GM19452 (cell line): ENCODE measurements at regions not wholly inside any gene's neighbourhood (a gene's known extent, or its start where the extent isn't known, plus 50 kb on each side); places are given as distances from the start of the nearest gene placed in this dataset.
"Not testable (repeated sequence)": the region's sequence is repeated elsewhere in the genome, so short reads cannot be mapped to it uniquely, and the experiment has no call there.

ENCODE experiments used
- ATAC-seq: cut with Tn5 transposase; IDR thresholded peaks from one replicate; pipeline ENCODE4 v1.9.1; 2021; ENCODE audit not compliant: unreplicated experiment

DNA sequence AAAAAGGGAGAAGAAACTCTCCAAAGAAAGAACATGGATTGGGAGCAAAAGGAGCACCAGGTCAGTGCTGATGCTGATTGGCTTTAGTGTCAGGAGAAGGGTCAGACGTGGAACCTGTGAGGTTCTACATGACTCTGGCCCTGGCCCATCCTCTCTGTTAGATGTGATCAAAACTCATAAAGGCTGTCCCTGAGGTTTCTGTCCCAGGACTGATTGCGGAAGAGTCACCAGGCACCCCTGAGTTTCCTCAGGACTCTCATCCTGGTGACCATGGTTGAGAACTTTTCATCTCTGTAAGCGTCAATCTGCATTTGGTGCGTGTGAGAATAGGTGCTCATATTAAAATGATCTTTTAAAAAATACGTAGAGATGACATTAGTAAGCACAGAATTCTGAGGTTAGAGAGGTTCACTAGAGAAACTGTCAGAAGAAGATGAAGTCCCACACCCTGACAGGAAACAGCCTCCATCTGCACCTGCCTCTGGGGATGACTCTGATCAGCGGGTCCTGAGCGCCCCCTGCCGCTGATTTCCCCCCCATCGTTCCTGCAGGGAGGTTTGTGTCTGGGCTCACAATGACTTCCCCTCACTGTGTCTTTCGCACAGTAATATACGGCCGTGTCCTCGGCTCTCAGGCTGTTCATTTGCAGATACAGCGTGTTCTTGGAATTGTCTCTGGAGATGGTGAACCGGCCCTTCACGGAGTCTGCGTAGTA, 741.8 kb downstream of the TMEM121 start:
- ATAC-seq: no peak

DNA sequence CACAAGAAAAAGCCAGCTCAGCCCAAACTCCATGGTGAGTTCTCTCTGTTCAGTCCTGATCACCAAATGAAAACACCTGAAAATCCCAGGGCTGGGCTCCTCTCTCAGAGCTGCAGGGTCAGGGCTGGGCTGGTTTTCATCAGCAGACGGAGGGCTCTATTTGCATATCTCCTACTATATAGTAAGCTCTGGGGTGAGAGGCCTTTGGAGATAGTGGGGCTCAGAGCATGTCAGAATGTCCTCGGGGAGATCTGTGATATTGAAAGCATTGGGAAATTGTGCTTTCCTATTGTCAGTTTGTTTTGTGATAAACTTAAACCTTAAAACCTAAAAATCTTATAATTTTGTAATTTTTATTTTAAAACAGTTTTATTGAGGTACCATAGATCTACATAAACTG, 742.6 kb downstream of the TMEM121 start:
- ATAC-seq: no peak

DNA sequence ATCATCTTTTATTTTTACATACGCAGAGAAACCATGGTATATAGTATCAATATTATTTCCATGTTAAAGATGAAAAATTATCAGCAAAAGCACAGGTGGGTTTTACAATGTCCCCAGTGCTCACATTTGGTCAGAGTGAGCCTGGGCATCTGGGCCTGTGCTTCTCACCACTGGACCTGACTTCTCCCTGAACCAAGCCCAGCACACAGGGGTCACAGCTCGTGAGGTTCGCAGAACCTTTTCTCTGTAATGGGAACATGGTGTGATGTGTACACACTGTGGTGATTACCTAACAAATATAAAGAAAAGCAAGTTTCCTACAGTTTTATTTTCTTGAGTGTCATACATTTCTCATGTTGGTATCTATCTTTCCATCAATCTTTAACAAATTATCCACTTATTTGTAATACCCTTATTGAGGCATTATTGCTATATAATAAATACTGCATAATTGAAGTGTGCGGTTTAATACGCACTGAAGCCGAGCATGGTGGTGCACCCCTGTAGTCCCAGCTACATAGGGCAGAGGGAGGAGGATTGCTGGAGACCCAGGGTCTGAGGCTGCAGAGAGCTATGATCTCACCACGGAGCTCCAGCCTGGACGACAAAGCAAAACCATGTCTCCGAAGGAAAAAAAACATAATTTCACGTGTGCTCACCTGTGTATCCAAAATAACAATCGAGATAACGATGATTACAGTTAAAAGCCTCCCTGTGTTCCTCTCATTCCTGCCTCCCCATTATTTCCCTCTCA, 743.2 kb downstream of the TMEM121 start:
- no peak for ATAC-seq

DNA sequence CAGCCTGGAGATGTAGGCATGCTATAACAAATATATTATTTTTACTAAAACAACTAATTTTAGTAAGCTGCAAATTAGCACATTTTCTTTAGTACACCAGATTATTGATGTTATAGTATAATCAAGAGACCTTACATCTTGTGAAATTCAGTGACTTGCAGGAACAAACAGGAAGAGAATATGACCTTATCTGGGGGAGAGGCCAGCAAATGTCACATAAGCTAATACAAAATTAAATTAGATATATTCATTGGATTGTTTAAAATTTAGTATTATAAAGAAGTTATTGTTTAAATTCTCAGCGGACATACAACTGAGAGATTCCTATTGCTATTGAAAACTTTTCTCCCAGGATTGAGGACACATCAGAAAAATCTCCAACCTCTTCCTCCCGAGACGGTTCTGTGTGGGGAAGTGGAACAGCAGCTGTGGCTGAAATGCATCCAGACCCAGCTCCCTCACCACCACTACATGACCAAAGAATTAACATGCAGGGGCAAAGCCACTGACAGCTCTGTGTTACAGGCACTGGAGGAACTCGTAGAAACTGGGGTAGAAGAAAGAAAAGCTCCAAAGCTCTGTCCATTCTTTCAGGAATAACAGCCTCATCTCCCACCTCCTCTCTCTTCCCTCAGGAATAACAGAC, 744.2 kb downstream of the TMEM121 start:
- ATAC-seq: not testable (repeated sequence)

DNA sequence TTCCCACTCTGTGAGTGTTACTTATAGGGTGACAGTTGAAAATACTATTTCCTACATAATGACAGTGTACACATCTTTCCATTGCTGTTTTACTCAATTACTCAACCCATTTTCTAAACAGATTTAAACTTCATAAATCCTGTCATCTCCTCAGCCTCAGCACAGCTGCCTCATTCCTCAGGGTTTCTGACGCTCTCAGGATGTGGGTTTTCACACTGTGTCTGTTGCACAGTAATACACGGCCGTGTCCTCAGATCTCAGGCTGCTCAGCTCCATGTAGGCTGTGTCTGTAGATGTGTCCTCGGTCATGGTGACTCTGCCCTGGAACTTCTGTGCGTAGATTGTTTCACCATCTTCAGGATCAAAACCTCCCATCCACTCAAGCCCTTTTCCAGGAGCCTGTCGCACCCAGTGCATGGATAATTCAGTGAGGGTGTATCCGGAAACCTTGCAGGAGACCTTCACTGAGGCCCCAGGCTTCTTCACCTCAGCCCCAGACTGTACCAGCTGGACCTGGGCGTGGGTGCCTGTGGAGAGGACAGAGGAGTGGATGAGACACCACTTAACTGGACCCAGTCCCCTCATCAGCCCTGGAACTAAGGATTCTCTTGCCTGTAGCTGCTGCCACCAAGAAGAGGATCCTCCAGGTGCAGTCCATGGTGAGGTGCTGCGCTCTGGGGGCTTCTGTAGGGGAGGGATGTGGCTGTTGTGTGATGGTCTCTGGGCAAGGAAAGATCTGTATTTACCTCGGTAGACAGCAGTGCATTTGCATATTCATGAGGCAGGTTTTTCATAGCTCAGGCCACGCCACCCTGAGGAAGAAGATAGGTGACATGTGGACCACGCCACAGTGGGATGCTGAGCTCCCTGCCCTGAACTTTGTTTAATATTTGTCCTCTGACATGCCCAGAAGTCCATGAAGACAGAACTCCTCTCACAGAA, 750.2 kb downstream of the TMEM121 start:
- no peak for ATAC-seq

DNA sequence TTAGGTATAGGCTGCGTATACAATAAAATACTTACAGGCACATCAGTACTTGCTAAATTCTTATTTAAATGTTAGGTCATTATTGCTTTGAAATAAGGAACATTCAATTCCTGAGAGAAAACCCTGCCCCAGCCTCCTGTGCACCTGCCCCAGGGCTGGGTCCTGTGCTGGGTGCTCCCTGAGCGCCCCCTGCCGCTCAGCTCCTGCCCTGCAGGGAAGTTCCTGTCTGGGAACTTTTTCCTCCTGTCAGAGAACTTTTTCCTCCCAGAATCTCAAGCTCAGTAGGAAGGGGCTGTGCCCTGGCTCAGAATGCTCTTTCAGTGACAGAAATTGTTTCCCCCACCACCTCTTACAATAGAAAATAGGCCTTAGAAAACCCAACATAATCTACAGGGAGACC, 751.1 kb downstream of the TMEM121 start:
- ATAC-seq: no peak

DNA sequence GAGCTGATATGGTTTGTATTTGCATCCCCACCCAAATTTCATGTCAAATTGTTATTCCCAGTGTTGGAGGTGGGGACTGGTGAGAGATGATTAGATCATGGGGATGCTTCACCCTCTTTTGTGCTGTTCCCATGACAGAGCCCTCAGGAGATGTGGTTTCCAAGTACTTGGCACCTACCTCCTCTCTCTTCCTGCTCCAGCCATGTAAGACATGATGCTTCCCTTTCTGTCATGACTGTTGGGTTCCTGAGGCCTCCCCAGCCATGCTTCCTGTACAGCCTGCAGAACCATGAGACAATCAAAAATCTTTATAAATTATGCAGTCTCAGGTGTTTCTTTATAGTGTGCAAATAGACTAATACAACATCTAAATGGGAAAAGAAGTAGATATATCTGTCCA, 754.5 kb downstream of the TMEM121 start:
- no peak for ATAC-seq

DNA sequence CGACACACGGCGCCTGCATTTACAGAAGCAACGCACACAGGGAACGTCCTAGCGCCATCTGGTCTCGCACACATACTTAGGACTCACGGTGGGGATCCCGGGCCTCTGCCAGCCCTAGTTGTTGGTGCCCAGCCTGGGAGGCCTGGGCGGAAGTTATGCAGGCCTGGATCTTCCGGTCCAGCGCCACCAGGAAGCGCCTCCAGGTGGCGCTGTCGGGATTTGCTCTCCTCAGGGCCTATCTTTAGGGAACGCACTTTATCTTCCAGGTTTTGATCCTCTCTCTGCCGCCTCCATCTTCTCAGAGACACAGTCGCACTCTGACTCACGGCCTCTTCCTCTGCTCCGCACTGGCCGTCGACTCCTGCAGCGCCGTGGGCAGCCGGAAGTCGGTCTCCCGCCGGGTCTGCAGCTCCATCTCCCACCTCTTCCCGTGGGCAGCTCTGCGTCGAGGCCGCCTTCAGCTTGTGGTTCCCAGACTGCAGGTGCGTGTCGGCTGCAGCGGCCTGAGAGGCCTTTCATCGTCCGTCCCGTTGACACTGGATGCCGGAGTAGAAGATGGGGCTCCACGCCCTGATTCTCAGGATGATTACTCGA, 760.4 kb downstream of the TMEM121 start:
- no peak for ATAC-seq

DNA sequence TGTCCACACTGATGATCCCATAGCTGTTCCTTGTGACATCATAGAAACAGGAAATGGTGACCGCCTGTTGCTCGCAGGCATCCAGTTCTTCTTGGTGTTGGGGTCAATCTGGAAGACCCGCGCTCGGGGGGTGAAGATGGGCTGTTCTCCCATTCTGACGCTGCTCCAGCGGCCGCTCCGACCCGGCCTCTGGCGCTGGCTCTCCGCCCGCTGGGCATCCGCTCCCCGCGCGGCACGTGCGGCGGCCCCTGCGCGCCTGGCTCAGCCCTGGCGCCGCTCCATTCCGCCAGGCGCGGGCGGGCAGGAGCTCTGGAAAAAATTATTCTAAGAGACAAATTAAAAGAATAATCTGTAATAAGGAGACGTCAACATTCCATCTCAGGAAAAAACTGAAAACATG, 761.1 kb downstream of the TMEM121 start:
- ATAC-seq: no peak

DNA sequence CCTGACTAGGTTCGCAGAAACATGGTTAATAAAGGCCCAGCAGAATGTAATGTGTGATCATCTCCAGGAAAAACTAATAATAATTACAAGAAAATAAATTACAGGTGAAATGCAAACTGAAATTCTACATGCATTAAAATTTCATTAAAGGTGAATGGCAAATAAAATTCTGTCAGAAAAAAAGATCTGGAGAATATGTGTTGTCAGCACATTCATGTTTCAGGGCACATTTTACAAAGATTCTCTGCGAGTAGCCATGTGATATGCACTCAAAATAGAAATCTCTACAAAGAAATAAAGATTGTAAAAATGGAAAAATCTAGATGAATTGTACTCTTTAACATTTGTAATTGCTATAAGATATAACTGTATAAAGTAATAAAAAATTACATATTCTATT, 765.2 kb downstream of the TMEM121 start:
- ATAC-seq: no peak

DNA sequence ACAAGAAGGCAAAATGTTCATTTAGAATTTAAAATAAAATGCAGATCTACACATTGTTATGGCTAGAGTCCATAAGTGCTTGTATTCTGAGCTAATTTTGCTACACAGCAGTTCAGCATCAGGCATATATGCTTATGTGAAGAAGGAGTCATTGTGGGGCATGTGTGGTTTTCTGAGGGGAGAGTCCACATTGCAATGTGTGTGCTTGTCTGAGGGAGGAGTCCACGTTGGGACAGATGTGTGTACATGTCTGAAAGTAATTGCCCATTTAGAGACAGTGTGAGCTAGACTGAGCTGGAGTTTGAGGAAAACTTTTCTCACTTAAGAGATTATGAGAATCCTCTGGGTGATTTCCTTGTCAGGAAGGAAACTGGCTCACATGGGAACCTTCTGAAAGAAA, 767.9 kb downstream of the TMEM121 start:
- no peak for ATAC-seq

DNA sequence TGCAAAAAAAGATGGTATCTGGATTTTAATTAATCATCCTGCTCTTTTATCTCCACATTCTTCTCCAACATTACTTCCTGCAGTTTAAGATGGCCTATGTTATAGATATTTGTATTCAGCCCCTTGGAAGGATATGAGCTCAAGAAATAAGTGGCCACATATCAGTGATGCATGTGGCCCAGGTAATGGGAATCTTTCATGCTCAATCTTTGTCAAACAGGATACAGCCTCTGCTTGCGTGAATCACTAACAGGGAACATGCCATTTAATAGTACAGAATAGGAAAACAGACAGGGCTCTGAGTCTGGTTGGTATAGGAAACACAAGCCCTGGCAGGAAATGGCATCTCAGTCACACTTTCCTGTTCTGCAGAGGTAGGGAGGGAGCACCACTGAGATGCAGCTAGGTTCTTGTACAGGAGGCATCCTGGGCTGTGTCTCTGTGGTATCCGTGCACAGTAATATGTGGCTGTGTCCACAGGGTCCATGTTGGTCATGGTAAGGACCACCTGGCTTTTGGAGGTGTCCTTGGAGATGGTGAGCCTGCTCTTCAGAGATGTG, 774.6 kb downstream of the TMEM121 start:
- ATAC-seq: not testable (repeated sequence)

DNA sequence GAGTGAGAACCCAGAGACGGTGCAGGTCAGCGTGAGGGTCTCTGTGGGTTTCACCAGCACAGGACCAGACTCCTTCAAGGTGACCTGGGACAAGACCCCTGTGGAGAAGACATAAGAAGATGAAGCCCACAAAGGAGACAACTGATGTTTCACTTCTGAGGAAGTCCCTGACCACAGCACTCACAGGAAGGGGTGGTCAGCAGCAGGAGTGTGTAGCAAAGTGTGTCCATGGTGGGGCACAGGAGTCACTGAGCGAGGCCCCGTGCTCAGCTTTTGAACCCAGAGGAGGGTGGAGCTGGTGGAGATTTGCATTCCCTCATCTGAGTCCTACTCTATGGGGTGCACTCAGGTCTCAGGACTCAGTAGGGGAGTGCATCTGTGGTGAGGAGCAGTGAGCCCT, 775.2 kb downstream of the TMEM121 start:
- not testable (repeated sequence) for ATAC-seq

DNA sequence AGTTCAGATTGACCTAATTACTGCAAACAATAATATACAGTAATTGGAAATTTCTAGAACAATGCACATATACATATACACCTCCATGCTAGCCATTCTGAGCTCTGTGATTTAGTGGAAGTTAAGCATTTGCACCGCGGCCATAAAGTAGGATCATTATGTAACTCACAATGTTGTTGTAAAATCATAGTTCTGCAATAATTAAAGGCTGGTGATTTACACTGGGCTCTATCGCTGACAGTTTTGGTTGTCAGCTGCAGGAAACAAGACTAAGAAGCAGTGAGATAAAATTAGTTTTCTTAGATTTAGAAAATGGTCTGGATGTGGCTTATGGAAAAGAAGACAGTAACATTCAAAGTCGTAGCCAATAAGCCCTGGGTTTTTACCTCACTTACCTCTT, 776.3 kb downstream of the TMEM121 start:
- no peak for ATAC-seq

DNA sequence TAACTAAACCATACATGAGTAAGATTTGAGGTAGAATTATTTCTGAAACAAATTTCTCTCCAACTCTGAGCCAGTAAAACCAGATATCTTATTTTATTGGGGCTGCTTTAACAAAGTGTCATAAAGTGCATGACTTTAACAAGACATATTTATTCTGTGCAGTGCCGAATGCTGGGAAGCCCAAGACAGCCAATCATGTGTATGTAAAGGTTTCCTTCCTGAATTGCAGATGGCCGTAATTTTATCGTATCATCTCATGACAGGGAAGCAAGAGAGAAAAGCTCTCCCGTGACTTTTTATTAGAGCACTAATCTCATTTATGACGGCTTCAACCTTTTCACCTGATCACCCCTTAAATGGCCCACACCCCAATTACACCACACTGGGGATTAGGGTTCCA, 777.9 kb downstream of the TMEM121 start:
- no peak for ATAC-seq

DNA sequence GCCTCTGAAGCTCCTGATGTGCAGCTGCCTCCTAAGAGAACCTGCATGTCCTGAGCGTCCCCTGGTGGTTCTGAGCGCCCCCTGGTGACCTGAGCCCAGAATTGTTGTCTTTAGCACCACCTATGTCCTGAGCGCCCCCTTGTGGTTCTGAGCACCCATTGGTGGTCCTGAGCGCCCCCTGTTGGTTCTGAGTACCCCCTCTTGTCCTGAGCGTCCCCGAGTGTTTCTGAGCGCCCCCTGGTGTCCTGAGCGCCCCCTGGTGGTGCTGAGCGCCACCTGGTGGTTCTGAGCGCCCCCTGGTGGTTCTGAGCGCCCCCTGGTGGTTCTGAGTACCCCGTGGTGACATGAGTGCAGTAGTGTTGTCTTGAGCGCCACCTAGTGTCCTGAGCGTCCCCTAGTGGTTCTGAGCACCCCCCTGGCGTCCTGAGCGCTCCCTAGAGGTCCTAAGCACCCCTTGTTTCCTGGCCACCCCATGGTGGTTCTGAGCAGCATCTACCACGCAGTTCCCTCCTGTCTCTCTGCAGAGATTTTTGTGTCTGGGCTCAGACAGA, 782.5 kb downstream of the TMEM121 start:
- ATAC-seq: peak; percentile 84

DNA sequence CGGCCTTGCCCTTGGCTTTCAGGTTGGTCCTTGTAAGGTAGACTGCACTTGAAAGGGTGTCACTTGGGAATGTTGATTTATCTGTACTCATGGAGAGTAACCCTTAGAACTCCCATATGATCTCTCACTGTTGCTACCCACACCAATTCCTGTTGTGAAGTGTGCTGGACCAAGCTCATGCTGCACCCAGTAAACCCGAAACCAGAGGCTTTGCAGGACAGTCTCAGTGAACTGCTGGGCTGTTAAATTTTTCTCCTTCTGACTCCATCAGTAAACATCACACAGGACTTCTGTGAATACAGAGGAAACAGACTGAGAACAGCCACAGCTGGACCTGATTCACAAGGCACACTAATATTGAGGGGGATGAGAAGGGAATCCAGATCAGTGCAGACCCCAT, 783.0 kb downstream of the TMEM121 start:
- ATAC-seq: peak; percentile 33

DNA sequence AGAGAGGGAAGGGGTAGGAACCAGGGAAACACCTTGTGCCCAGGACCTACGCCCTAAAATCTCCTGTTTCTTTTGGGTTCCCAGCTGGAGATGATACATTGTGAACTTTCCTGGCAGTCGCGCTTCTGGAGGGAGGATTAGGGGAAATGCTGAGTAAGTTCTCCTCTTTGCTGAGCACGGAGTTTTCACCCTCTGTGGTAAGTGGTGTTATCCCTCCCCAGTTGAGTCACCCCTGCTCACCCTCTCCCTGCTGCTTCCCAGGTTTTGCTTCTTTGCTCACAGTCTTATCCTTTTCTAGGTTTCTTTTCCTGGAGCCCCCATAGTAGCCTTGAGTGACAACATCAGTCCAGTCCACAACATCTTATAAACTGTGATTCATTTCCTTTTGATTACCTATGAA, 789.1 kb downstream of the TMEM121 start:
- no peak for ATAC-seq

DNA sequence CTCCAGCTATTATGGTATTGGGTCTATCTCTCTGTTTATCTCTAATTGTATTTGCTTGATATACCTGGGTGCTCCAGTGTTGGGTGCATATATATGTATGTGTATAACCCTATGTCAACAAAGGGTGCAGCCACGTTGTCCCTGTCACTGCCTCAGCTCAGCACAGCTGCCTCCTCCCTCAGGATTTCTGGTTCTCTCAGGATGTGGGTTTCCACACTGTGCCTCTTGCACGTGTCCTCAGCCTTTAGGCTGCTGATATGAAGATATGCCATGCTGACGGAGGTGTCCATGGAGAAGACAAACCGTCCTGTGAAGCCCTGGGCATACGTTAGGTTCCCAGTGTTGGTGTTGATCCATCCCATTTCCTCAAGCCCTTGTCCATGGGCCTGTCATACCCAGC, 791.2 kb downstream of the TMEM121 start:
- no peak for ATAC-seq

DNA sequence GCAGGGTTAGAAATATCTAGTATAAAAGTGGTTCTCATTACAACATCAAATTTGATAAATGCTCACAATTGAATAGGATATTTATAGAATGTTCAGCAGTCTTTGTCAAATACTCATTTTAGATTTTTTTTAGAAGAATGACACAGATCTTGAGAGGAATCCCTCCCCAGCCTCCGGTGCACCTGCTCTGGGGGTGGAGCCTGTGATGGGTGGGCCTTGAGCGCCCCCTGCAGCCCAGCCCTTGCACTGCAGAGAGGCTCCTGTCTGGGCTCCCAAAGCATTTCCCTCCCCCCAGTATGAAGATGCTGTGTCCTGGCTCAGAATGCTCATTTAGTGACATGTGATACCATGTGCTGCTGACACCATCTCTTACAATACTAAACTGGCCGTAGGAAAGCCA, 792.3 kb downstream of the TMEM121 start:
- no peak for ATAC-seq
